DND-41 (cell line): ENCODE measurements at regions not wholly inside any gene's neighbourhood (a gene's known extent, or its start where the extent isn't known, plus 50 kb on each side); places are given as distances from the start of the nearest gene placed in this dataset.
"Not testable (repeated sequence)": the region's sequence is repeated elsewhere in the genome, so short reads cannot be mapped to it uniquely, and the experiment has no call there.

ENCODE experiments used
- ATAC-seq: fragments of 200-7000 bp; cut with Tn5 transposase; 3 replicates; pipeline ENCODE4 v1.9.1; 2021; ENCODE audit warnings: low read depth; ENCODE audit not compliant: insufficient read depth
- DNase-seq: peaks from one replicate; pipeline ENCODE4 v3.0.0-alpha.2; 2020
- H2AFZ ChIP-seq: 2 replicates; pipeline ENCODE4 v1.6.0; 2012; ENCODE audit warnings: low read depth, low read length
- H3K27ac ChIP-seq: 2 replicates; pipeline ENCODE4 v1.5.1; 2012; ENCODE audit warnings: low read length, inconsistent platforms
- H3K27me3 ChIP-seq: fragments of 200-600 bp; sonication (generic); 2 replicates; pipeline ENCODE4 v1.6.0; 2012; ENCODE audit warnings: low read length, mild to moderate bottlenecking, inconsistent platforms; ENCODE audit not compliant: insufficient read depth, poor library complexity
- H3K36me3 ChIP-seq: 2 replicates; pipeline ENCODE4 v1.5.1; 2012; ENCODE audit warnings: low read length, inconsistent platforms; ENCODE audit not compliant: insufficient read depth
- H3K4me1 ChIP-seq: 2 replicates; pipeline ENCODE4 v1.5.1; 2012; ENCODE audit warnings: mild to moderate bottlenecking, low read length; ENCODE audit not compliant: insufficient read depth
- H3K4me2 ChIP-seq: 2 replicates; pipeline ENCODE4 v1.6.0; 2012; ENCODE audit warnings: mild to moderate bottlenecking, moderate library complexity, low read length, inconsistent platforms; ENCODE audit not compliant: insufficient read depth
- H3K4me3 ChIP-seq, 2 experiments: fragments of 200-600 bp in 1 of 2; shearing (Covaris generic) in 1 of 2; 2 replicates each; pipeline ENCODE4 v1.5.1; 2012 to 2016; ENCODE audit warnings: inconsistent platforms in 2 of 2, low read length in 2 of 2, mild to moderate bottlenecking in 2 of 2, low read depth in 1 of 2, moderate library complexity in 1 of 2
- H3K79me2 ChIP-seq: 2 replicates; pipeline ENCODE4 v1.6.0; 2012; ENCODE audit warnings: low read length, inconsistent platforms; ENCODE audit not compliant: insufficient read depth
- H3K9ac ChIP-seq: 2 replicates; pipeline ENCODE4 v1.6.0; 2012; ENCODE audit warnings: low read depth, mild to moderate bottlenecking, inconsistent platforms, low read length, moderate library complexity
- H3K9me3 ChIP-seq: 2 replicates; pipeline ENCODE4 v1.5.1; 2012; ENCODE audit warnings: low read length, moderate library complexity, mild to moderate bottlenecking, inconsistent platforms; ENCODE audit not compliant: insufficient read depth, severe bottlenecking
- H4K20me1 ChIP-seq: 2 replicates; pipeline ENCODE4 v1.6.0; 2012; ENCODE audit warnings: low read length; ENCODE audit not compliant: insufficient read depth
- CTCF ChIP-seq: IDR thresholded peaks from 2 replicates; pipeline ENCODE4 v1.5.1; 2012; ENCODE audit warnings: borderline replicate concordance, low read length, moderate library complexity, mild to moderate bottlenecking; ENCODE audit not compliant: poor library complexity, severe bottlenecking; ENCODE audit errors: extremely low read depth
- EZH2 ChIP-seq: IDR thresholded peaks from 3 replicates; pipeline ENCODE4 v1.6.1; 2012; ENCODE audit warnings: borderline replicate concordance, low read depth, mild to moderate bottlenecking, moderate library complexity, low read length, inconsistent platforms; ENCODE audit not compliant: severe bottlenecking

DNA sequence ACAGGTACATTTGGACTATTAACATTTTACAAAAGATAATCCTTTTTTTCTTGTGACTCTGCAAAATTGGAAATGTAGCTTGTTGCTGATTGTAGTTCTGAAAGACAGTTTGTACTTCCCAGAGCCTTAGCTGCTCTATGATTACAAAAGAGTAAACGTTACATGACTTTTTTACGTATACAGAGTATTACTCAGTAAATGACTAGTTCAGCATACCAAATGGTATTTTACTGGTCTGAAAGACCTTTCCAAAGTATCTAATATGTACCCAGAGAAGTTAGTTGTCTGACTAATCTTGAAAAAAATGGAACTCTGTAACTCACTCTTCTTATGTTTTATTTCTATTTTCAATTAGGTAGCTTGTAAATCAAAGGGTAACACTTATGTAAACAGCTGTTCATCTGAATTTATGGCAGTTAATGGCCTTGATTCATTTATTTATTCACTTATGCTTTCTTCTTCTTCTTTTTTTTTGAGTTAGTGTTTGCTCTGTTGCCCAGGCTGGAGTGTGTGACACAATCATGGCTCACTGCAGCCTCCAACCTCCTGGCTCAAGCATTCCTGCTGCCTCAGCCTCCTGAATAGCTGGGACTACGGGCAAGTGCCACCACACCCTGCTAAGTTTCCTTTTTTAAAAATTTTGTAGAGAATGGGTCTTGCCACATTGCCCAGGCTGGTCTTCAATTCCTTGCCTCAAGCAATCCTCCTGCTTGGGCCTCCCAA, 151.7 kb downstream of the C3orf38 start:
- Histone ChIP-seq H3K9me3 (no peaks in the 10 kb centered on the region), H3K79me2 (no peaks in the 10 kb centered on the region), H4K20me1 (no peaks in the 10 kb centered on the region), H2AFZ (no peak overlapping the region), H3K4me3 (no peak overlapping the region), H3K27ac (no peak overlapping the region), H3K4me2 (no peak overlapping the region), H3K36me3 (no peaks in the 10 kb centered on the region), H3K9ac (no peak overlapping the region), H3K27me3 (no peaks in the 10 kb centered on the region), H3K4me1 (no peaks in the 10 kb centered on the region)
- ATAC-seq = no peak
- TF ChIP-seq EZH2 (no peak), CTCF (no peak)
- DNase-seq = no peak

- Histone ChIP-seq H3K79me2 (no peaks in the 10 kb centered on the region), H3K27me3 (no peaks in the 10 kb centered on the region), H3K4me2 (no peak overlapping the region), H3K9me3 (no peaks in the 10 kb centered on the region), H3K36me3 (no peaks in the 10 kb centered on the region), H3K9ac (no peak overlapping the region), H4K20me1 (no peaks in the 10 kb centered on the region), H2AFZ (no peak overlapping the region), H3K4me1 (no peaks in the 10 kb centered on the region), H3K27ac (no peak overlapping the region), H3K4me3 (no peak overlapping the region)
- DNase-seq (no peak), ATAC-seq (no peak)
- TF ChIP-seq CTCF (no peak), EZH2 (no peak)
Measured at GRCh38 chr3:88301996-88302393, 152.2 kb downstream of the C3orf38 start.

DNA sequence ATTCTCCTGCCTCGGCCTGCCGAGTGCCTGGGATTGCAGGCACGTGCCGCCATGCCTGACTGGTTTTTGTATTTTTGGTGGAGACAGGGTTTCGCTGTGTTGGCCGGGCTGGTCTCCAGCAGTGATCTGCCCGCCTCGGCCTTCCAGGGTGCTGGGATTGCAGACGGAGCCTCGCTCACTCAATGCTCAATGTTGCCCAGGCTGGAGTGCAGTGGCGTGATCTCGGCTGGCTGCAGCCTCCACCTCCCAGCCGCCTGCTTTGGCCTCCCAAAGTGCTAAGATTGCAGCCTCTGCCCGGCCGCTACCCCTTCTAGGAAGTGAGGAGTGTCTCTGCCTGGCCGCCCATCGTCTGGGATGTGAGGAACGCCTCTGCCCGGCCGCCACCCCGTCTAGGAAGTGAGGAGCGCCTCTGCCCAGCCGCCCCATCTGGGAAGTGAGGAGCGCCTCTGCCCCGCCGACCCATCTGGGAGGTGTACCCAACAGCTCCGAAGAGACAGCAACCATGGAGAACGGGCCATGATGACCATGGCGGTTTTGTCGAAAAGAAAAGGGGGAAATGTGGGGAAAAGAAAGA, 153.7 kb downstream of the C3orf38 start:
- not testable (repeated sequence) for DNase-seq, H3K27ac ChIP-seq, H3K9me3 ChIP-seq, ATAC-seq, H3K27me3 ChIP-seq, H2AFZ ChIP-seq, H3K9ac ChIP-seq, H3K4me2 ChIP-seq, H3K36me3 ChIP-seq, H3K4me3 ChIP-seq, H3K79me2 ChIP-seq, H3K4me1 ChIP-seq, H4K20me1 ChIP-seq

DNA sequence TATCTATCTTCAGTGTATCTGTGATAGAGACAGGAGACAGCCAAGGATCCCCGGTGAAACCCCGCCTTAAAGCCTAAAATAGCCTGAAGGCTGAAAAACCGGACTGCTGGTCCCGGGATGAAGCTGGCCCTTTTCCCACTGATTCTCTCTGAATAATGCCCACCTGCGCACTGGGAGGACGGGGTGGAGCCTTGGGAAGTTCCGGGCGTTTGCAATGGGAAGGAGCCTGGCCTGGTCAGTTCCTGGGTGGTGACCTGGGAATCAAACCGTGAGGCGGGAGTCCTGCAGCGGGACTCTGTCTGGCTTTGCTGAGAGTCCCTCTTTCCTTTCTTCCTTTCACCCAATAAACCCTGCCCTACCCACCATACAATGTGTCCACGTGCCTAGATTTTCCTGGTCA, 157.9 kb downstream of the C3orf38 start:
- no peaks in the 10 kb centered on the region for H3K27me3 ChIP-seq
- H4K20me1 ChIP-seq = no peaks in the 10 kb centered on the region
- no peak overlapping the region for H3K4me2 ChIP-seq
- no peak overlapping the region for H2AFZ ChIP-seq
- DNase-seq (no peak), ATAC-seq (no peak)
- H3K4me1 ChIP-seq = no peaks in the 10 kb centered on the region
- H3K27ac ChIP-seq = no peak overlapping the region
- no peak overlapping the region for H3K9ac ChIP-seq
- no peaks in the 10 kb centered on the region for H3K36me3 ChIP-seq
- no peaks in the 10 kb centered on the region for H3K79me2 ChIP-seq
- H3K9me3 ChIP-seq = no peaks in the 10 kb centered on the region
- TF ChIP-seq EZH2 (no peak), CTCF (no peak)
- no peak overlapping the region for H3K4me3 ChIP-seq
